HCT116 (cell line): ENCODE measurements at regions not wholly inside any gene's neighbourhood (a gene's known extent, or its start where the extent isn't known, plus 50 kb on each side); places are given as distances from the start of the nearest gene placed in this dataset.

ENCODE experiments used
- ATAC-seq: fragments of 200-7000 bp; cut with Tn5 transposase; 2 replicates; pipeline ENCODE4 v1.9.1; 2020; ENCODE audit warnings: mild to moderate bottlenecking, moderate library complexity
- BruUV-seq: library from RNA; stranded (reverse); fragments of 400-500 nt; replicated peaks from 2 replicates; lab custom pipeline; 2021; lab: Mats Ljungman, UMichigan
- CTCF ChIA-PET: fragments of 300-600 bp; sonication (Branson Sonifier 250); formaldehyde crosslinking; loops from one replicate; lab custom pipeline; 2021; ENCODE audit warnings: antibody characterized with exemption; lab: Charles Lee
- POLR2A ChIA-PET: fragments of 300-600, 350-600 bp; sonication (Branson Sonifier 250); formaldehyde crosslinking; loops from one replicate; lab custom pipeline; 2021; ENCODE audit warnings: antibody characterized with exemption; lab: Charles Lee
- RAD21 ChIA-PET, 2 experiments: fragments of 300-600 bp; sonication (Branson Sonifier 250); formaldehyde crosslinking; loops; one replicate each; lab custom pipeline; 2023; ENCODE audit warnings: low total read pairs in 2 of 2; ENCODE audit not compliant: uncharacterized antibody in 2 of 2, unreplicated experiment in 2 of 2, low non-redundant PET in 1 of 2; lab: Charles Lee
- DNase-seq: peaks from one replicate; pipeline ENCODE4 v3.0.0-alpha.2; 2010; ENCODE audit warnings: low read depth, low spot score
- H2AFZ ChIP-seq: fragments of 200-600 bp; shearing (Covaris generic), sonication (generic); 2 replicates; pipeline ENCODE4 v1.6.1; 2017; ENCODE audit warnings: low read depth, mixed run types, mixed read lengths, antibody characterized with exemption, low read length; ENCODE audit not compliant: poor library complexity, severe bottlenecking
- H3K27ac ChIP-seq: 2 replicates; pipeline ENCODE4 v1.5.1; 2012; ENCODE audit warnings: low read depth, low read length
- H3K27me3 ChIP-seq: fragments of 200-600 bp; sonication (generic); 2 replicates; pipeline ENCODE4 v1.6.1; 2016; ENCODE audit warnings: mixed run types, low read length, mixed read lengths; ENCODE audit not compliant: insufficient read depth
- H3K36me3 ChIP-seq, 2 experiments: fragments of 200-500 bp in 1 of 2; fragments of 200-600 bp in 1 of 2; sonication (Bioruptor generic) in 1 of 2; sonication (generic) in 1 of 2; 2 replicates each; pipeline versions ENCODE4 v1.5.1 to v1.6.1; 2014 to 2016; ENCODE audit warnings: low read length in 2 of 2, inconsistent platforms in 1 of 2, mixed read lengths in 1 of 2, mixed run types in 1 of 2; ENCODE audit not compliant: insufficient read depth in 2 of 2, control insufficient read depth in 1 of 2
- H3K4me1 ChIP-seq, 2 experiments: fragments of 200-600 bp in 1 of 2; sonication (generic) in 1 of 2; 2 replicates each; pipeline versions ENCODE4 v1.5.1 to v1.6.1; 2012 to 2017; ENCODE audit warnings: low read length in 2 of 2, inconsistent platforms in 1 of 2, mild to moderate bottlenecking in 1 of 2, mixed read lengths in 1 of 2, mixed run types in 1 of 2, moderate library complexity in 1 of 2; ENCODE audit not compliant: insufficient read depth in 2 of 2, control insufficient read depth in 1 of 2
- H3K4me2 ChIP-seq: fragments of 200-600 bp; sonication (generic); 2 replicates; pipeline ENCODE4 v1.6.1; 2017; ENCODE audit warnings: mixed run types, low read length, mixed read lengths
- H3K4me3 ChIP-seq, 2 experiments: fragments of 200-600 bp in 1 of 2; sonication (generic) in 1 of 2; replicated peaks in 1 of 2; 2 replicates each; pipeline ENCODE4 v1.5.1; 2011 to 2016; ENCODE audit warnings: low read length in 2 of 2, control low read depth in 1 of 2, low read depth in 1 of 2, mild to moderate bottlenecking in 1 of 2, mixed read lengths in 1 of 2, mixed run types in 1 of 2
- H3K79me2 ChIP-seq: fragments of 200-600 bp; sonication (generic); 2 replicates; pipeline ENCODE4 v1.6.1; 2017; ENCODE audit warnings: mild to moderate bottlenecking, mixed run types, low read length, moderate library complexity, mixed read lengths; ENCODE audit not compliant: insufficient read depth
- H3K9ac ChIP-seq: fragments of 200-600 bp; sonication (generic); 2 replicates; pipeline ENCODE4 v1.6.1; 2016; ENCODE audit warnings: low read length, mixed read lengths
- H3K9me2 ChIP-seq: fragments of 200-600 bp; sonication (generic), shearing (Covaris generic); 2 replicates; pipeline ENCODE4 v1.6.1; 2017; ENCODE audit warnings: mixed run types, mild to moderate bottlenecking, moderate library complexity; ENCODE audit not compliant: insufficient read depth
- H3K9me3 ChIP-seq, 2 experiments: fragments of 200-500 bp in 1 of 2; fragments of 200-600 bp in 1 of 2; sonication (Bioruptor generic) in 1 of 2; sonication (generic) in 1 of 2; 2 replicates each; pipeline ENCODE4 v1.6.1; 2014 to 2017; ENCODE audit warnings: low read length in 2 of 2, mixed read lengths in 2 of 2, inconsistent platforms in 1 of 2, low read depth in 1 of 2, mild to moderate bottlenecking in 1 of 2, mixed run types in 1 of 2, moderate library complexity in 1 of 2; ENCODE audit not compliant: control insufficient read depth in 1 of 2, insufficient read depth in 1 of 2
- H4K20me1 ChIP-seq: fragments of 200-600 bp; sonication (generic), shearing (Covaris generic); 2 replicates; pipeline ENCODE4 v1.6.1; 2017; ENCODE audit warnings: mixed run types, mild to moderate bottlenecking, moderate library complexity; ENCODE audit not compliant: insufficient read depth
- CBX3 ChIP-seq: IDR thresholded peaks from 2 replicates; pipeline ENCODE4 v1.6.1; 2012; ENCODE audit warnings: low read depth
- CEBPB ChIP-seq: IDR thresholded peaks from 2 replicates; pipeline ENCODE4 v1.6.1; 2012; ENCODE audit warnings: low read depth
- EGR1 ChIP-seq: IDR thresholded peaks from 2 replicates; pipeline ENCODE4 v1.6.1; 2012; ENCODE audit warnings: low read depth
- ELF1 ChIP-seq: IDR thresholded peaks from 2 replicates; pipeline ENCODE4 v1.6.1; 2012; ENCODE audit warnings: low read depth, borderline replicate concordance
- EZH2phosphoT487 ChIP-seq: fragments of 200-600 bp; IDR thresholded peaks from 2 replicates; pipeline ENCODE4 v1.6.1; 2018; ENCODE audit warnings: antibody characterized with exemption, borderline replicate concordance
- FOSL1 ChIP-seq: IDR thresholded peaks from 2 replicates; pipeline ENCODE4 v1.6.1; 2012; ENCODE audit warnings: low read depth
- JUND ChIP-seq: IDR thresholded peaks from 2 replicates; pipeline ENCODE4 v1.6.1; 2012
- SP1 ChIP-seq: IDR thresholded peaks from 2 replicates; pipeline ENCODE4 v1.6.1; 2012; ENCODE audit warnings: low read depth
- SRF ChIP-seq: IDR thresholded peaks from 2 replicates; pipeline ENCODE4 v1.6.1; 2012; ENCODE audit warnings: low read depth
- TCF7L2 ChIP-seq: IDR thresholded peaks from 2 replicates; pipeline ENCODE4 v1.7.0; 2011; ENCODE audit warnings: borderline replicate concordance, inconsistent platforms; ENCODE audit not compliant: insufficient read depth, insufficient read length; ENCODE audit errors: extremely low read depth
- YY1 ChIP-seq: IDR thresholded peaks from 2 replicates; pipeline ENCODE4 v1.6.1; 2011; ENCODE audit warnings: low read length, low read depth, moderate library complexity, mild to moderate bottlenecking; ENCODE audit not compliant: insufficient replicate concordance; ENCODE audit errors: extremely low read depth
- ZFX ChIP-seq: fragments of 450-650 bp; IDR thresholded peaks from 2 replicates; pipeline ENCODE4 v1.6.1; 2017
- intact Hi-C: fragments of 100-400 bp; cut with micrococcal nuclease; formaldehyde crosslinking; loops from 2 replicates; pipeline ENCODE4 v1.10.0; 2022
- TF ChIP-seq, protein P1 (sequence below): IDR thresholded peaks from 2 replicates; pipeline ENCODE4 v1.6.1; 2011; ENCODE audit warnings: mild to moderate bottlenecking, low read length, moderate library complexity; ENCODE audit not compliant: insufficient replicate concordance; ENCODE audit errors: extremely low read depth
- TF ChIP-seq, protein P2 (sequence below): IDR thresholded peaks from 2 replicates; pipeline ENCODE4 v1.6.1; 2012
- TF ChIP-seq, protein P3 (sequence below), 3 experiments: fragments of 200-600 bp in 1 of 3; sonication (generic) in 1 of 3; IDR thresholded peaks in 2 of 3; conservative IDR thresholded peaks in 1 of 3; 2 replicates each; pipeline ENCODE4 v1.5.1; 2012 to 2017; ENCODE audit warnings: low read depth in 2 of 3, low read length in 2 of 3, antibody characterized with exemption in 1 of 3, borderline replicate concordance in 1 of 3, control low read depth in 1 of 3, mild to moderate bottlenecking in 1 of 3, mixed read lengths in 1 of 3, mixed run types in 1 of 3, moderate library complexity in 1 of 3; ENCODE audit not compliant: insufficient read depth in 1 of 3

DNA sequence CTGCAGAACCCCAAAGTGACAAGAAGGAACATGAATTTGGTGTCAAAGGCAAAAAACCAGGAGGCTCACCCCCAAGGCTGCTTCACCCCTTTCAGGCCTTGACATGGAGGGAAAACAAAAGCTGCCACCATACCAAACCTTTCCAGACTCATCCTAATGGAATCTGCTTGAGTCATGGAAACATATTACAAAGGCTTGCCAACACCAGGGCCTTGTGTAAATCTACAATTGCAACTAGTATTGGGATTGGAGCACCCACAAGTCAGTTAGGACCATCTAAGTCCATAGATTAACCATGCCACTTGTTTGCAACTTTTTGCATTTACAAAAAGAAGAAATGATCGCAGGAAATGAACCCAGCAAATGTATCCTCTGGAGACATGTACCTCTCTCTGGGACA is 297.6 kb downstream of the CDCA7 start:
- BruUV-seq: no TSS peak

DNA sequence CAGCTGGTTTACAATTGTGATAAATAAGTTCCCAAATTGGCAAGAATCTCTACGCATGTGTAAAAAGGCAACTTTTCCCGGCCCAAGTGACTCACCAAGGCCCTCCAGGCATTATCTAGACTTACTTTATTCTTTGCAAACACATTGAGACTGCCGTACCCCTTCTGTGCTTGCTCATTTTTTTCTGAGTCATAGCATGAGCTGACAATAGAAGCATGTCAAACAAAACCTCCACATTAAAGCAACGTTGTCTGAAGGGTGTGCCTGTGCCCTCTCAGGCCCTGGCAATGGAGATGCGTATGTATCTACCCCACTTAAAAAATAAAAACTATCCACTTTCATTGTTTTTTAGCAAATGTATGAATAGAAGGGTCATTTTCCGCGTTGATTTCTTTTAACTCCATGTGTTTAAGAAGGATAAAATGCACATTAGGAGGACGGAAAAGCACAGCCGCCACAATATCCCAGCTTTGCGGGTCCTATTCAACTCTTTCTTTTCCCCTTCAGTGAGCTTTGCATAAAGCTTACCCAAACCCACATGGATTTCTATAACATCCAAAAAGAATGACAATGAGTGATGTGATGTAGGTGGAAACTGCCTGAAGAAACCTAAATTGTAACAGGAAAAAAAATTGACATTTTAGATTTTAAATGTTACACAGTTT is 298.2 kb downstream of the CDCA7 start:
- peaks cover 19 to 37% of the 10 kb centered on the region in 2 experiments for H3K4me1 ChIP-seq
- ChIA-PET RAD21 (no interaction called here), CTCF (no interaction called here), POLR2A (interaction anchor here (0.6 kb wide), 1 partner anchor 8 kb away, joined by 4 read pairs; no protein-coding TSS in a partner anchor)
- peak; percentile 95 for DNase-seq
- no peaks in the 10 kb centered on the region for H3K79me2 ChIP-seq
- peak overlapping the region in 1 of 2 experiments; percentile 31; a peak in 2 of 4 replicates for H3K4me3 ChIP-seq
- peak overlapping the region; percentile 56 for H3K9ac ChIP-seq
- H3K36me3 ChIP-seq: no peaks in the 10 kb centered on the region
- BruUV-seq: no TSS peak
- peak overlapping the region; percentile 69 for H3K4me2 ChIP-seq
- intact Hi-C loops: loop anchor here (5.0 kb wide), 1 partner anchor 61 kb away; no protein-coding TSS in a partner anchor
- H3K27me3 ChIP-seq: no peaks in the 10 kb centered on the region
- H4K20me1 ChIP-seq: no peaks in the 10 kb centered on the region
- ATAC-seq: peak; percentile 94
- no peaks in the 10 kb centered on the region for H3K9me3 ChIP-seq
- H2AFZ ChIP-seq: no peak overlapping the region
- H3K27ac ChIP-seq: peak overlapping the region; percentile 61
- no peaks in the 10 kb centered on the region for H3K9me2 ChIP-seq
- TF ChIP-seq, protein P1, sequence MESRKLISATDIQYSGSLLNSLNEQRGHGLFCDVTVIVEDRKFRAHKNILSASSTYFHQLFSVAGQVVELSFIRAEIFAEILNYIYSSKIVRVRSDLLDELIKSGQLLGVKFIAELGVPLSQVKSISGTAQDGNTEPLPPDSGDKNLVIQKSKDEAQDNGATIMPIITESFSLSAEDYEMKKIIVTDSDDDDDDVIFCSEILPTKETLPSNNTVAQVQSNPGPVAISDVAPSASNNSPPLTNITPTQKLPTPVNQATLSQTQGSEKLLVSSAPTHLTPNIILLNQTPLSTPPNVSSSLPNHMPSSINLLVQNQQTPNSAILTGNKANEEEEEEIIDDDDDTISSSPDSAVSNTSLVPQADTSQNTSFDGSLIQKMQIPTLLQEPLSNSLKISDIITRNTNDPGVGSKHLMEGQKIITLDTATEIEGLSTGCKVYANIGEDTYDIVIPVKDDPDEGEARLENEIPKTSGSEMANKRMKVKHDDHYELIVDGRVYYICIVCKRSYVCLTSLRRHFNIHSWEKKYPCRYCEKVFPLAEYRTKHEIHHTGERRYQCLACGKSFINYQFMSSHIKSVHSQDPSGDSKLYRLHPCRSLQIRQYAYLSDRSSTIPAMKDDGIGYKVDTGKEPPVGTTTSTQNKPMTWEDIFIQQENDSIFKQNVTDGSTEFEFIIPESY: no peak
- TF ChIP-seq TCF7L2 (peak; percentile 36), ELF1 (no peak; the same call in 1 of the 2 replicates), JUND (peak; percentile 90), ZFX (no peak), SRF (peak; percentile 31; the same call in 1 of the 2 replicates), CBX3 (peak; percentile 75; the same call in 1 of the 2 replicates), EZH2phosphoT487 (no peak)
- TF ChIP-seq, protein P2, sequence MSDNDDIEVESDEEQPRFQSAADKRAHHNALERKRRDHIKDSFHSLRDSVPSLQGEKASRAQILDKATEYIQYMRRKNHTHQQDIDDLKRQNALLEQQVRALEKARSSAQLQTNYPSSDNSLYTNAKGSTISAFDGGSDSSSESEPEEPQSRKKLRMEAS: peak; percentile 73
- TF ChIP-seq, protein P3, sequence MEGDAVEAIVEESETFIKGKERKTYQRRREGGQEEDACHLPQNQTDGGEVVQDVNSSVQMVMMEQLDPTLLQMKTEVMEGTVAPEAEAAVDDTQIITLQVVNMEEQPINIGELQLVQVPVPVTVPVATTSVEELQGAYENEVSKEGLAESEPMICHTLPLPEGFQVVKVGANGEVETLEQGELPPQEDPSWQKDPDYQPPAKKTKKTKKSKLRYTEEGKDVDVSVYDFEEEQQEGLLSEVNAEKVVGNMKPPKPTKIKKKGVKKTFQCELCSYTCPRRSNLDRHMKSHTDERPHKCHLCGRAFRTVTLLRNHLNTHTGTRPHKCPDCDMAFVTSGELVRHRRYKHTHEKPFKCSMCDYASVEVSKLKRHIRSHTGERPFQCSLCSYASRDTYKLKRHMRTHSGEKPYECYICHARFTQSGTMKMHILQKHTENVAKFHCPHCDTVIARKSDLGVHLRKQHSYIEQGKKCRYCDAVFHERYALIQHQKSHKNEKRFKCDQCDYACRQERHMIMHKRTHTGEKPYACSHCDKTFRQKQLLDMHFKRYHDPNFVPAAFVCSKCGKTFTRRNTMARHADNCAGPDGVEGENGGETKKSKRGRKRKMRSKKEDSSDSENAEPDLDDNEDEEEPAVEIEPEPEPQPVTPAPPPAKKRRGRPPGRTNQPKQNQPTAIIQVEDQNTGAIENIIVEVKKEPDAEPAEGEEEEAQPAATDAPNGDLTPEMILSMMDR (IDR thresholded peaks at IDR 0.05 in 2 of 3, conservative IDR thresholded peaks at IDR 0.05 in 1 of 3; ENCODE audit: borderline replicate concordance in 1 of 3, insufficient read depth in 1 of 3, low read depth in 2 of 3, low read length in 2 of 3): no peak

More for the DNA sequence above, 297.6 kb downstream of the CDCA7 start:
- Histone ChIP-seq H3K36me3 (no peaks in the 10 kb centered on the region), H3K9me3 (no peaks in the 10 kb centered on the region), H3K9me2 (no peaks in the 10 kb centered on the region), H4K20me1 (no peaks in the 10 kb centered on the region), H3K4me2 (peak overlapping the region; percentile 69), H3K79me2 (no peaks in the 10 kb centered on the region), H3K27me3 (no peaks in the 10 kb centered on the region), H3K4me1 (peaks cover 19 to 35% of the 10 kb centered on the region in 2 experiments), H3K4me3 (peak overlapping the region in 1 of 2 experiments; percentile 31; a peak in 2 of 4 replicates), H3K27ac (peak overlapping the region; percentile 61), H2AFZ (no peak overlapping the region), H3K9ac (peak overlapping the region; percentile 56)
- intact Hi-C loops: loop anchor here (5.0 kb wide), 1 partner anchor 60 kb away; no protein-coding TSS in a partner anchor
- TF ChIP-seq, protein P2: no peak
- TF ChIP-seq FOSL1 (no peak; the same call in 1 of the 2 replicates), CBX3 (peak; percentile 60), SP1 (peak; percentile 24; the same call in 1 of the 2 replicates), CEBPB (peak; percentile 72), YY1 (peak; percentile 7), JUND (peak; percentile 53), EGR1 (no peak), TCF7L2 (no peak), SRF (peak; percentile 55)
- RAD21 ChIA-PET: no interaction called here
- POLR2A ChIA-PET: no interaction called here
- peak; percentile 78 for ATAC-seq
- CTCF ChIA-PET: no interaction called here
- DNase-seq: peak; percentile 85
